A673 (cell line): ENCODE measurements at regions not wholly inside any gene's neighbourhood (a gene's known extent, or its start where the extent isn't known, plus 50 kb on each side); places are given as distances from the start of the nearest gene placed in this dataset.
"Not testable (repeated sequence)": the region's sequence is repeated elsewhere in the genome, so short reads cannot be mapped to it uniquely, and the experiment has no call there.

Experiments used
- BruUV-seq: library from RNA; stranded (reverse); fragments of 400-500 nt; replicated peaks from 2 replicates; lab custom pipeline; 2021; lab: Mats Ljungman, UMichigan
- CTCF ChIA-PET: fragments of 300-600 bp; sonication (Branson Sonifier 250); formaldehyde crosslinking; loops from one replicate; lab custom pipeline; 2022; ENCODE audit warnings: antibody characterized with exemption; lab: Charles Lee
- POLR2A ChIA-PET: fragments of 300-600 bp; sonication (Branson Sonifier 250); formaldehyde crosslinking; loops from one replicate; lab custom pipeline; 2022; ENCODE audit warnings: antibody characterized with exemption; ENCODE audit not compliant: low non-redundant PET; lab: Charles Lee
- DNase-seq: peaks from one replicate; pipeline ENCODE4 v3.0.0-alpha.2; 2015; ENCODE audit warnings: low spot score
- H3K27ac ChIP-seq: fragments of 200-600 bp; sonication (generic); 2 replicates; pipeline ENCODE4 v1.5.1; 2016; ENCODE audit warnings: mixed run types, low read depth, mild to moderate bottlenecking, mixed read lengths, antibody characterized with exemption, low read length; ENCODE audit not compliant: poor library complexity, severe bottlenecking
- H3K27me3 ChIP-seq: fragments of 200-600 bp; sonication (generic); replicated peaks from 2 replicates; pipeline ENCODE4 v1.6.1; 2017; ENCODE audit warnings: mixed run types, low read depth, mild to moderate bottlenecking, mixed read lengths, antibody characterized with exemption, low read length; ENCODE audit not compliant: insufficient read depth, poor library complexity
- H3K36me3 ChIP-seq: fragments of 200-600 bp; sonication (generic); 2 replicates; pipeline ENCODE4 v1.6.1; 2016; ENCODE audit warnings: mixed run types, mild to moderate bottlenecking, mixed read lengths, antibody characterized with exemption, low read length; ENCODE audit not compliant: insufficient read depth, poor library complexity, severe bottlenecking
- H3K4me1 ChIP-seq: fragments of 200-600 bp; sonication (generic); 2 replicates; pipeline ENCODE4 v1.6.1; 2017; ENCODE audit warnings: mixed run types, mild to moderate bottlenecking, mixed read lengths, antibody characterized with exemption, low read length; ENCODE audit not compliant: insufficient read depth, poor library complexity, severe bottlenecking
- H3K4me3 ChIP-seq: fragments of 200-600 bp; sonication (generic); 2 replicates; pipeline ENCODE4 v1.5.1; 2016; ENCODE audit warnings: low read depth, mixed run types, mild to moderate bottlenecking, mixed read lengths, low read length; ENCODE audit not compliant: poor library complexity, severe bottlenecking
- H3K9me3 ChIP-seq: fragments of 200-600 bp; sonication (generic); 2 replicates; pipeline ENCODE4 v1.6.1; 2016; ENCODE audit warnings: mixed run types, low read depth, mild to moderate bottlenecking, mixed read lengths, antibody characterized with exemption, low read length; ENCODE audit not compliant: poor library complexity, severe bottlenecking
- CTCF ChIP-seq: fragments of 300-800, 200-600 bp; sonication (generic); conservative IDR thresholded peaks from 2 replicates; pipeline ENCODE4 v1.5.1; 2017; ENCODE audit warnings: low read depth, mild to moderate bottlenecking, antibody characterized with exemption, low read length, moderate library complexity, mixed read lengths
- EZH2 ChIP-seq: fragments of 200-600 bp; sonication (generic); IDR thresholded peaks from 2 replicates; pipeline ENCODE4 v1.6.1; 2017; ENCODE audit warnings: borderline replicate concordance, low read depth, mild to moderate bottlenecking, mixed read lengths, antibody characterized with exemption, low read length; ENCODE audit not compliant: poor library complexity, severe bottlenecking
- intact Hi-C: fragments of 100-400 bp; cut with micrococcal nuclease; formaldehyde crosslinking; loops from one replicate; pipeline ENCODE4 v1.10.0; 2022; ENCODE audit not compliant: unreplicated experiment

- H3K27me3 ChIP-seq: no peaks in the 10 kb centered on the region
- no peak for TF ChIP-seq EZH2
- TF ChIP-seq CTCF: no peak
- no peak overlapping the region for H3K4me3 ChIP-seq
- H3K36me3 ChIP-seq: no peaks in the 10 kb centered on the region
- ChIA-PET POLR2A (no interaction called here), CTCF (no interaction called here)
- no peaks in the 10 kb centered on the region for H3K9me3 ChIP-seq
- H3K27ac ChIP-seq: no peak overlapping the region
- no TSS peak for BruUV-seq
- DNase-seq: no peak
- intact Hi-C loops: no loop called here
- H3K4me1 ChIP-seq: no peaks in the 10 kb centered on the region
Observed at GRCh38 chr5:100654895-100655294, 119.7 kb downstream of the FAM174A start.

GRCh38 chr5:100656771-100657170 lies 121.6 kb downstream of the FAM174A start:
- H3K9me3 ChIP-seq, H3K36me3 ChIP-seq, intact Hi-C loops, DNase-seq, POLR2A ChIA-PET, H3K27ac ChIP-seq, H3K4me3 ChIP-seq, CTCF ChIA-PET, BruUV-seq, H3K4me1 ChIP-seq, H3K27me3 ChIP-seq: not testable (repeated sequence)

GRCh38 chr5:100659080-100659795 lies 124.1 kb downstream of the FAM174A start:
- Histone ChIP-seq H3K4me1 (no peaks in the 10 kb centered on the region), H3K4me3 (no peak overlapping the region), H3K27me3 (no peaks in the 10 kb centered on the region), H3K27ac (no peak overlapping the region), H3K36me3 (no peaks in the 10 kb centered on the region), H3K9me3 (no peaks in the 10 kb centered on the region)
- no peak for DNase-seq
- TF ChIP-seq CTCF: no peak
- TF ChIP-seq EZH2: no peak
- ChIA-PET POLR2A (no interaction called here), CTCF (no interaction called here)
- no TSS peak for BruUV-seq
- intact Hi-C loops: no loop called here

GRCh38 chr5:100664140-100664539 lies 129.0 kb downstream of the FAM174A start:
- Histone ChIP-seq H3K4me3 (no peak overlapping the region), H3K27ac (no peak overlapping the region), H3K9me3 (no peaks in the 10 kb centered on the region), H3K27me3 (no peaks in the 10 kb centered on the region), H3K36me3 (no peaks in the 10 kb centered on the region), H3K4me1 (no peaks in the 10 kb centered on the region)
- ChIA-PET CTCF (no interaction called here), POLR2A (no interaction called here)
- DNase-seq: no peak
- no TSS peak for BruUV-seq
- TF ChIP-seq EZH2: no peak
- no peak for TF ChIP-seq CTCF
- intact Hi-C loops: no loop called here
